HG03108 (cell line): ENCODE measurements at regions not wholly inside any gene's neighbourhood (a gene's known extent, or its start where the extent isn't known, plus 50 kb on each side); places are given as distances from the start of the nearest gene placed in this dataset.
A peak's percentile ranks its signal among the peaks of the same experiment; 100 is the strongest.

Source experiments
- ATAC-seq: cut with Tn5 transposase; IDR thresholded peaks from one replicate; pipeline ENCODE4 v1.9.1; 2021; ENCODE audit warnings: moderate library complexity; ENCODE audit not compliant: unreplicated experiment

DNA sequence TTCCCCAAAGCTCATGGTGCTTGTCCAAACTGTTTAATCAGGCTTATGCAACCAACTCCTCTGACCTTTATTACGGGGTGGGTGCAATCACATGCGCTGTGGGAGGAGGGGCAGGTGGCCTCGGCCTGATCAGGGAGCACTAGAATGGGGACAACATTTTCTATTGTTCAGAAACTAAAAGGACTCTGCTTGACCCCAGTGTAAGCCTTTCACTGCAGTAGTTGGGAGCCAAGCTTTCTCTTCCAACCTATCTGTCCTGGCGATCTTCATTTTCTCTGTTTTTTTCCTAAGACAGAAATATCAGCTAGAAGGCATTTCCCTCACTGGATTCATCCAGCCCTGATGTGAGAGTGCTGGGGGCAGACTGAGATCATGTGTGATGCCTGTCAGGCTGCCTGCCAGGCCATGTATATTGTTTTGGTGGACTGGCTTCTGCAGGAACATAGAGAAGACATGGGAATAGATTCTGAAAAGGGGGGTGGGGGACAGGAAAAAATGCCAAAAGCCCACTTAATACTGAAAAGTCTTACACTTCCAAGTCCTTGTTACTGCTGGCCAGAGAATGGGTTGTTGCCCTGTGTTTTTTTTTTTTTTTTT lies 627.0 kb upstream of the TBL1XR1 start:
- ATAC-seq: no peak

DNA sequence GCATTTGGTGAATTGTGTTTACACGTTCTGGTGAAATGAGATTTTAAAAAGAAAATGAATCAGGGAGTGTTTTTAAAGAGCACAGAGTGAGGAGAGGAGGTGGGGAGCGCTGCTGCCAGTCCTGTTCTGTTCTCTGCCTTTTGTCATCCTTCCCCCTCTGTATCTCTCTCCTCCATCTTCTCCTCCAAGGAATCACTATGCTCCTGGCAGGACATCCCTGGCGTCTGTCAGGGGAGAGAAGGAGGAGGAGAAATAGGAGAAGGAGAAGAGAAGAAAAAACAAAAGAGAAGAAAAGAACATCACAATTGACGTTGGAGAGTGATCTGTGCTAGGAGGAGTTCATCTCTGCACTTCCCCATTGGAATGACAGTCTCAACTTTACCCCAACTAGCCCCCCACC lies 627.6 kb upstream of the TBL1XR1 start:
- ATAC-seq: no peak

DNA sequence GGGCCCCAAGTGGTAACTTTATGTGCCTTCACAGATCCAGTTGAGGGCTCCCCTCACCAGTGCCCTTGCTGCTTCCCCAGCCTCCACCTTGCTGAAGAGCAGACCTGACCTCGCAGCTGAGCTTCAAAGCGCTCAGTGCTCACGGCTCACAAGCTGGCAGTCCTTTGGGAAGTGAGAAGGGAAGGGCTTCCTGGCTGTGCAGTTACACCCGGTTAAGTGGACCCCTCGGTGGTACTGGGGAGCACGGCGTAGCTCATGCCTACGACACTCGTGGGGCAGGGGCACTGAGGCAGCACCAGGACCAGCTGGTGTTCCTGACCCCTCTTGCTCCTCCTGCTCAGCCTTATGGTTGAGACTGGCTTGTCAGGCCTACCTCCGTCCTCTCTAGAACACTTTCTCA lies 629.0 kb upstream of the TBL1XR1 start:
- no peak for ATAC-seq

DNA sequence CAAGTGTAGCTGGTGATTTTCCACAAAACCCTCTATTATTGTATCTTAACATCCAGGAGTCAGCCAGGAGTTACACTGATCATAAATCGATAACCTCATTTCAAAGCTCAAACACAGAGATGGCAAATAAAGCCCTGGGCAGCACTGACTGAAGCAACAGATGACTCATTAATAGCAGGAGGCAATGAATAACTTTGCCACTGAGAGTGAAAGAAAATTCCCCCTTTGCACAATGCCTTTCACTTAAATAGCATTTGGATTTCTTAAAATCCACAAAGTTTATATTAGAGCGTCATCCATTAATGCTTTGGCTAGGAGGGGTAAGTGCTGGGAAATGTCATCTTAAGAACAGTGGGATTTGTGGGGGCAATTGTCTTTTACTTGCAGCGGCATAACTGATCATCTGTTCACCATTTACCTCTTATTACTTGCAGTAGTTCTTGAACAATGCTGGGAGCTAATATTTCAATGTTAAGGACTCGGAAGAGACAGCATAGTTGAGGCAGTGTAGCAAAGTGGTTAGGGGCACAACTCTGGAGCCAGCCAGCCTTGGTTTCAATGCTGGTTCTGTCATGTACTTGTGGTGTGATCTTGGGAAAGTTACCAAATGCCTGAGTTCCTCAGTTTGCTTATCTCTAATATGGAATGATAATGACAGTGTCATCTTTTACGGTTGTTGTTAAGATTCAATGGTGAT lies 630.4 kb upstream of the TBL1XR1 start:
- ATAC-seq: peak; percentile 56

DNA sequence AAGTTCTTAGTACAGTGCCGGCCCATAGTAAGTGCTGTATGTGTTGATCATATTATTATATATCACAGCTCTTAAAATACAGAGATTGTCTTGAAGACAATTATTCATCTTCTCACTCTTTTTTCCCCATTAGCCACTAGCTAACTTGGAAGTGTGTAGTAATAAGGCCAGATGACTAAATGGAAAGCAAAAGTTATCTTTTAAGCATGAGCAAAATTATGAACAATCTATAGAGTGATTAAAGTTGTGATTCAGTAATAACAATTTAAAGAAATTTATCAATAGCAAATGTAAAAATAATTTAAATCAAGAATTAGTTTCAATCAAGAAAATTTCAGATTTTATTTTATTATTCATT lies 630.9 kb upstream of the TBL1XR1 start:
- no peak for ATAC-seq

DNA sequence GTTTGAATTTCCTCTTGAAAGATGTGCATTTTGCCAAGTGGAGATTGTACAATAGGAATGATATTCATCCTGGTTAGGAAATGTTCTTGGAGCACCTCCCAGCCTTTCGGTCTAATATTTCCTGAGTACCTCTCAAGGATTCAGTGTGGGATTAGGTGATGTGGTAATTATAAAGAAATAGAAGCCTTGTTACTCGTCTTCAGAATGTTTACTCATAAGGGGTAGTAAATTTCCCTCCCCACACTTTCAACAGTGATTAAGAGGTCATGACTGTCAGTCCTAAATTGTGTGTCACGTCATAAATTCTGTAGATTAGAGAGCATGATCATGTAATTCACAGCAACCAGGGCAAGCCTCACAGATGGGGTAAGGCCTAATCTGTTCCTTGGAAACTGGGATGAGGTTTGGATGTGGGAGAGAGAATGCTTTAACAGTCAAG lies 633.1 kb upstream of the TBL1XR1 start:
- ATAC-seq: no peak

DNA sequence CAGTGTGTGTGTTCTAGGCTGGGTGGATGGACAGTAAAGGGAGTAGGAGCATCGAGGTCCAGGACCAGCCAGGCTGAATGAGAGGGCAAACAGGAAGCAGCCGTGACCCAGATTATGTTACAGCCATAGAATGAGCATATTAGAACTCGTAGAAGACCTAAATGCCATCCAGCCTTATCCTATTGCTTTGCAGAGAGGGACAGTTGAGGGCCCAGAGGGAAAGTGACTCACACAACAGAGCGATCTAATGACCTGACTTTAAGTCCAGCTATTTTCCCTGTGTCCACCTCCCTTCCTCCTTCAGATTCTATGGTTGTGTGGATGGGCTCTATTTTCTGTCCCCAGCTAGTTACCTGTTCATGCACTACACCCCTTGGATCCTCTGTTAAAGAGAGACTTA lies 634.1 kb upstream of the TBL1XR1 start:
- ATAC-seq: no peak

DNA sequence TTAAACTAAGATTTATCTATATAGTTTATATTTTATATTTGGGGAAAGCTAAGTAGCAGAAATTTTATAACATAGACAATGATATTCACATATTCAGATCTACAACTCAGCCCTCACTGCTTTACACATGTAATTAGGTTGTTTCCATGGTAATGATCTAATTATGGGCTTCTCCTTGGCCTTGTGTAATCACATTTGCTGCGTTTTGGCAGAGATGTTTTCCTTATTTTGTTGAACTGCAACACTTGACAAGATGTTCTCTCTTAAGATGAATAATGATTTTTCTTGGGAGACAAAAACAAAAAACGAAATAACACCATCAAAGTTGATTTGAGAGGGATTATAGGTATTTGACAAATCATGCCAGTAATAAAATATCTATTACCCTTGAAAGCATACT lies 635.6 kb upstream of the TBL1XR1 start:
- no peak for ATAC-seq

DNA sequence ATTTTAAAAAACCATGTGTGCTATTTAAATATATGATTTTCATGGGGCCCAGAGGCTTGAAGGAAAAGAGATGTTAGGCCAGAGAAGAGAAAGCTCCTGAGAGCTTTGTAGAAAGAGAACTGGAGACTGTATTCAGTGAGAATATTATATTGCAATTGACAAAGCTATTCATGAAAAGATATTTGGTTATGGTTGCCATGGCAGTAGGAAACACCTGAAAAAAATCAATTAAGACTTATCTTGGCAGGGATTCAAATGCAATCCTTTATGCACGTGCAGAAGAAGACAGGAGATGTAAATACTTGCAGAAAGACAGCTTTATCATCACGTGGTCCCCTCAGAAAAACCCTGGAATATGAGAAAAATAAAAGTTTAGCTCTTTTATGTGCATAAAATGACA lies 636.0 kb upstream of the TBL1XR1 start:
- no peak for ATAC-seq

DNA sequence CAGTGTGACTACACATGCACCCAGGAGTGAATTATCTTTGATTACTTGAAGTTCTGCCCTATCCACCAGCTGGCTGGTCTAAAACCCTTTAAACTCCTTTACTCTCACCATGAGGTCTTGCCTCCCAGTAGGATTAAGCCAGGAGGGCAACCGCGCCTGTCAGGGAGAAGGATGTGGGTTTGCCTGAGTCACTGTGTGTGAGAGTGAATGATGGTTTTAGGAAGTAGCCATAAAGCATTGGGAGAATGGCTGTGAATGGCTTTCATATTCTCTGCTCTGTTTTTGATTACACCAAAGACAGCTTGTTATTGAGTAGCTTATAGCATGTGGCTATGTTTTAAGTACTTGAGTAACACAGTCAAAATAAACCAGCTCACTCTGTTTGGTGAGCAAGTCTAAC lies 637.7 kb upstream of the TBL1XR1 start:
- no peak for ATAC-seq

DNA sequence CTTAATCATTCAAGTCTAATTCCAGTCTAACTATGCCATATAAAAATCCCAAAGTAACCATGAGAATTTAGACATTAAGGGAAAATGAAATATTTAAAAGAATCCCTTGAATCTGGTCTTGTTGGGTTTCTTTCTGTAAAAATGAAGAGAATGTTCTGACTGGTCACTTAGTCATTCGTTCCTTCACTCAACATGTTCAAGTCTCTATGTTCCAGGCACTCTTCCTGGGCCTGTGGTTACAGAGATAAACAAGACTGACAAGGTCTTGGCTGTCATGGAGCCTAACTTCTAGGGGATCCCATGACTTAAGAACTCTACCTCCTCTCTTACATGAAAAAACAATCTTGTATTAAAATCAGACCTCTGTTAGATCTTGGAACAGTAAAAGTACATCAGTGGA lies 638.6 kb upstream of the TBL1XR1 start:
- ATAC-seq: no peak

DNA sequence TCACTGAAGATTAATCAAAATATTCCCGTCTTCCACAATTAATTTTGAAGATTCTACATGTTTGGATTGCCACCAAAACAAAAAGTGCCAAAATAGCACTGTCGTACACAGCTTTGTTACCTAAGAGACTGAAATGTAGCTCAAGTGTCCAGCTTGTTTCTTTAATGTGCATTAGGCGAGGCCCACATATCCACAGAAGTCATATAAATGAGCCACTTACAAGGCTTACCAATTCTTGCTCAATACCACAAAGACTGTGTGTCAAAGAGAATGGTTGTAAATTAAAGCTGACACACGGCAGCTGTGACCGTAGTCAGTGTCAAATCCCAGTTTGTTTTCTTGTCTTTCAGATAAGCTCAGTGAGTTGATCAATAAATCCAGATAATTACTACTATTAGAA lies 639.4 kb upstream of the TBL1XR1 start:
- ATAC-seq: no peak

DNA sequence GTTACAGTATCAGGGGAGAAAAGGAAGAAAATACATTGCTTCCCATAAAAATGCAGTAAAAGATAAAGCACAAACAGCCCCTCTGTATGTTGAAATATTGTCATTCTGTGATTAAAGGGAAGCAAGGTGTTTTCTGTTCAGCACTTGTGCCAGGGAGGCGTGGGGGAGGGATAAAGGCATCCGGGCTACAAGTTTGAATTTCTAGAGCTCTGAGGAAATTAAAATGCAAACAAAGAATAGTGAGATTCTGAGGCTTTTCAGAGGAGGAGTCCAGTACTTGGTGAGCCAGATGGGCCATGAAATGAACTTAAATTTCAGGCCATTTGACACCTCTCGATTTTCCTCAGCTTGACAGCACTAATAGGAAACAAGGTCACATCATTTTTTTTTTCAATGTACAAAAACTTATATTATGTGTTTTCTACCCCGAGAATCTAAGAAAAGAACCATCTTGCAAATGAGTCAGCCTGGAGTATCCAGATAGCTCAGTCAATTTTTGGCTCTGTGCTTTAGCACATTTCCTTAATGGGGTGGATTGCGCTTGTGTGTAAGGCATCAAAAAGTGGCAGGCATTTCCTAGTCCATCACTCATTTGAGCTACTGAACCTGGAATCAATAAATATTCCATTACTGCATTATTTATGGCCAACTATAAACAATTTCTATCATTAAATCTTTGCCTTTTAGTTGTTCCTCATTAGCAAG lies 640.8 kb upstream of the TBL1XR1 start:
- no peak for ATAC-seq

DNA sequence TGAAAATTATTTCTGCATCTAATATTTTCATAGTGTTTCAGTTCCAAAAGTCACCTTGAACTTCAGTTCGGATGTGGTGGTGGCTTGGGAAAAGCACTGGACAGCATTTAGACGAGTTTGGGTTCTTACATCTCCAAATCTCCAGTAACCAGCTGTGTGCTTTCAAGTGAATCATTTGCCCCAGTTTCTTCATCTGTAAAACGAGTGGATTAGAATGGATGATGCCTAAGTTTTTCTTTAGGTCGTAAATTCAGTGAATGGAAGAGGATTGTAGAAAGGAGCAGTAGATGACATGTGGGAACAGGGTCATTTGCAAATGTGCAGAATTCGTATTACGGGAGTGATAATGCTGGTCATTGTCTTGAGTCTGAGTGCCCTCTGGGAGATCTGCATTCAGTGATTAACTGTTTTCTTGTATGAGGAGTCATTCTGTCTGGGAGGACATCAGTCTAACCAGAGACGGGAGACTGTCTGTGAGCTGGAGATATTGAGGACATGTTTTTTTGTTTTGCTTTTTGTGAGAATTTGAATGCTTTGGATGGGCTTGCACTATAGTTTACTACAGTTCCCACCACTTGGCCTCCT lies 641.6 kb upstream of the TBL1XR1 start:
- no peak for ATAC-seq

DNA sequence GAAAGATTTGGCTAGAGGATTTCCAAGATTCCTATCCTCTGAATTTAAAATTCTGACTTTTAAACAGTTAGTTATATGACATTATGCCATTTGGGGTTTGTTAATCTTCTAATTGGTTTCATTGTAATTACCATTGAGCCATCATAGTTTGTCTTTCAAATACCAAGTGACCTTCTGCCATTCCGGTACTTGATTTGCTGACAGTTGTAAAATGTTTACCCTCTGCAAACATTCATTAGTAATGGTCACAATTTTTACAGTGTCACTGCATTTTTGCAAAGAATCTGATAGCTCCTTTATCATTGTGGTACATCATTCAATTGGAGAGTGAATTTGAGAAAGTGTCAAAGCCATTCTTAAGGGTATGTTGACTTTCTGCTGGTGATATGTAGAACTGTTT lies 645.0 kb upstream of the TBL1XR1 start:
- no peak for ATAC-seq

DNA sequence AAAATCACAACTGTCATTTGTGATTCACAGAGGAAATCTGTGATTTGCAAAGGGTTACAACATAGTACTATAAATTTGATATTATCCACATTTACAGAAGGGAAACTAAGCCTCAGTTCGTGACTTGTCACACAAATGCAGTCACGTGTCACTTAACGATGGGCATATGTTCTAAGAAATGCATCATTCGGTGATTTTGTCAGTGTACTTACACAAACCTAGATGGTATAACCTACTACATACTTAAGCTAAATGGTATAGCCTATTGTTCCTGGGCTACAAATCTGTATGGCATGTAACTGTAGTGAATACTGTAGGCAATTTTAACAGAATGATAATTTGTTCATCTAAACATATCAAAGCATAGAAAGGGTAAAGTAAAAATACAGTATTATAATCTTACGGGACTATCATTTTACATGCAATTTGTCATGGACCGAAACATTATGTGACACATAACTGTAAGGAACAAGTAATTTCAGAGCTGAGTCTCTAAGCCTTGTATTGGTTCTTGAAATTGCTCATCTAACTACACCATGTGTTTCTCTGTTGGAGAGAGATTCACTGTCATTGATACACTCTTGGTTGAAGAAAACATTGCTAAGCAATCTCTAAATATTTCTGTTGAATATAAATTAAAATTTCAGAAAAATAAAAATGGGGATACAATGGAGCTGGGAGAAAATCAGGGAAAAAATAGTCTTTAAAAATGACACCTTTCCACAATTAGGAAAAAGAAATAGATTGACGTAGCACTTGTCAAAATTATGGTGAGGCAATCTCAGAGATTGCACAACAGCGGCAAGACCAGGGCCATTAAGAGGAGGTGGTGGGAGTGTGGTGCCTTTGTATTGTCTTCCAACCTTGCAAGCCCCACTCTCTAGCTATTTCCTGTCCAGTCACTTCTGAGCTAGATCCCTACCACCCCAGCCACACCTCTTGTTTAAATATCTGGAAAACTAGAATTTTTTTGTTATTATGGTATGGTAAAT lies 645.8 kb upstream of the TBL1XR1 start:
- no peak for ATAC-seq

DNA sequence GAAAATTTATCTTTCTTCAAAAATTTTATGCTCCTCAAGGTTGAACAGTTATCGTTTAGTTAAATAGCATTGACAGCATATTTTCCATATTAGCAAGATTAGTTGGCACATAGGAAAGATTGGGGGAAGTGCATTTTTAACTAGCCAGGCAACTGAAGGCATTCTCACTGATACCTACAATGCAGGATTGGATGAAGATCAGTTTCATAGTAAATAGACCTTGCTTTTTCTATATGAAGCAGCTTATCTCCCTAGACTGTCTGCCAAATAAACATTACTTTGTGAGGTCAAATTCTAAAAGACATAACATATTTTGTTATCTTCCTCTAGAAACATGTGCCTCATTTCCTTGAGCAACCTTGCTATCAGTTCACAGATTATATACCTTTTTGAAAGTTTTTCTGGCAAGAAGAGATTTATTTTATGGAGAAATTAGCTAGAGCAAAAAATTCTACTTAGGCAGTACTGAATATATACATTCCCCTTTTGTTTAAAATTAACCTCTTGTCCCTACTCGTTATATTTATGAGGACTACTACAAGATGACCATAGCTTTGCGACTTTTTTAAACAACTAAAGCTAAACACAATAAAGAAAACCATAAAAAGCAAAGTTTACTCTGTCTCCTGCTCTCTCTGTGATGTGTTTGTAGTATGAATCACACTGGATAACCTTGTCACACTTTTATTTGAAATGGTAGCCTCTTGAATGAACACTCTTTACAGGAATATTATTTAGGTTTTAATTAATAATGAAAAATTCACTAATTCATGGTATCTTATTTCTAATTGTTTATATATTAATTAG lies 654.9 kb upstream of the TBL1XR1 start:
- ATAC-seq: no peak

DNA sequence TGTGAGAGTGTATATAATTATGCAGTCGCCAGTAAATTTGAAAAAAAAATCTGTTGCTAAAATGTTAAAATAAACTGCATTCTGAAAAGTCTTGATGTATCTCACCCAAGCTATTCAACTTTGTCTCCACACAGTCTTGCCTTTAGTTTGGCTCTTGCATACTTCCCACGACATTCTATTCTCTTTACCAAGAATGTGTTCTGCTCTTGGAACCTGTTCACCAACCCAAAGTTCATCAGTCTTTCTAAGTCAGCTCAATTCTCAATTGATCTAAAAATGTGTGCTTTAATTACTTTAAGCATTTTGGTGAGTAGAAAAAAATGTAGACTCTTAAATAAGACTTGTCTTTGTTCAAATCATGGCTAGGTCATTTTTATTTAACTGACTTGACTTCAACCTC lies 657.7 kb upstream of the TBL1XR1 start:
- ATAC-seq: no peak

DNA sequence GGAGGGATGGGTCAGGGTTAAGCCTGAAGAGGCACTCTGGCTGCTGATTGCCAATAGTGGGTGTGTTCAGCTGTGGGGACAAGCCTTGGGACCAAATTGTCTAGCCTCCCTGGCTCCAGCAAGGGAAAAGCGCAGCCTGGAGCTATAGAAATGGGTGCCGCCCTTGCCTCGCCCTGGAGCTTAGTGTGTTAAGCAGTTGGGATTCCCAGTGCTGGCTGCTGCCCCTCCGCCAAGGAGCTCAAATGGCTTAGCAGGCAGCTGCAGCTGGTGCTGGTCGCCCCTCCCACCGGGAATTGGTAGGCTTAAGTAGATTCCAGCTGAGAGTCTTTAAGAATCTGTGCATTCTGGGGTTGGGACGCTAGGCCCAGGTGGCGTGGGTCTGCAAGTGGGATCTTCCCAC lies 662.9 kb upstream of the TBL1XR1 start:
- ATAC-seq: no peak

DNA sequence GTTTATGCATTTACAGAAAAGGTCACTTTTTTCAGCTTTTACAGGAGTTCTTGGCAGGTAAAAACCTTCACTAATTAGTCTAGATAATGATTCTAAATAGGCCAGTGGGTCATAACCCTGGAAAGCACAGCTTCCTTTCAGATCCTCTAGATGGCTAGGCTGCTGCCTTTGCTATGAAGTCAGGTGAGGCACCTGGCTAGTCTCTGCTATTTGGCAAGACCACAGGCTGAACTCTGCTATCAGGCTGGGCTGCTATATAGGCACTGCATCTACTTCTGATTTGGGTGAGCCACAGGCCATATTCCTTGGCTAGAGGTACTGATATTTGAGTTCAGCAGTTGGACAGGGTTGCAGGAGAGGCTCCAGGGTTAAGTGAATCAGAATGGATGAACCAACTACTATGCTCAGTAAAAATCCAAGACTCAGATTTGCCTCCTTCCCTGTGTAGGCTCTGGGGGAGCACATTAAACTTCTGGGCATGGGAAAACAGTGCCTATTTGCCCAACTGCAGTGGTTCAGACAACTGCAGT lies 665.7 kb upstream of the TBL1XR1 start:
- ATAC-seq: no peak
